H1 (cell line): ENCODE measurements at regions not wholly inside any gene's neighbourhood (a gene's known extent, or its start where the extent isn't known, plus 50 kb on each side); places are given as distances from the start of the nearest gene placed in this dataset.

Experiments
- CBX8 ChIP-seq: fragments of 300-800, 300-1000 bp; sonication (generic); IDR thresholded peaks from 2 replicates; pipeline ENCODE4 v1.7.1; 2016; ENCODE audit warnings: low read depth, low read length, borderline replicate concordance
- SIN3A ChIP-seq, 2 experiments: IDR thresholded peaks in 1 of 2; conservative IDR thresholded peaks in 1 of 2; 2 replicates each; pipeline ENCODE4 v1.6.1; 2011 to 2012; ENCODE audit warnings: low read length in 2 of 2, improper control_type of control experiment in 1 of 2, low read depth in 1 of 2, mild to moderate bottlenecking in 1 of 2
- TF ChIP-seq, protein P1 (sequence below), 3 experiments: IDR thresholded peaks; 1 replicate in 2 of 3; 2 replicates in 1 of 3; pipeline versions ENCODE4 v1.5.1 to v1.6.1; 2011; ENCODE audit warnings: low read length in 3 of 3, mild to moderate bottlenecking in 3 of 3, inconsistent platforms in 2 of 3, low read depth in 1 of 3, moderate library complexity in 1 of 3; ENCODE audit not compliant: insufficient read depth in 1 of 3; ENCODE audit errors: control extremely low read depth in 1 of 3

DNA sequence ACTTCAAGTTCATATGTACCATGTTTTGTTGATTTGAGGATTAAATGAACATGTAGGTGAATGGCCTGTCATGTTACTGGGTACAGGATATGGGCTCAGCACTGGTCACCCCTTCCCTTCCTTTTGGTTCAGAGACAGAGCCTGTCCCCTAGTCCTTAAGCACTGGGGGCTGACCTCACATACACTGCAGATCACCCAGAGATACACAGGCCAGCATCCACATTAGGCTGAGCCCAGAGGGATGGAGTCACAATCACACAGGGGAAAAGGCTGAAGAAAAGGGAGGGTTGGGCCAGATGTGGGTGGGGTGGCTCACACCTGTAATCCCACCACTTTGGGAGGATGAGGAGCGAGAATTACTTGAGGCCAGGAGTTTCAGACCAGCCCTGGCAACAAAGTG lies 62.3 kb downstream of the IGLL5 start (continued):
- TF ChIP-seq, protein P1, sequence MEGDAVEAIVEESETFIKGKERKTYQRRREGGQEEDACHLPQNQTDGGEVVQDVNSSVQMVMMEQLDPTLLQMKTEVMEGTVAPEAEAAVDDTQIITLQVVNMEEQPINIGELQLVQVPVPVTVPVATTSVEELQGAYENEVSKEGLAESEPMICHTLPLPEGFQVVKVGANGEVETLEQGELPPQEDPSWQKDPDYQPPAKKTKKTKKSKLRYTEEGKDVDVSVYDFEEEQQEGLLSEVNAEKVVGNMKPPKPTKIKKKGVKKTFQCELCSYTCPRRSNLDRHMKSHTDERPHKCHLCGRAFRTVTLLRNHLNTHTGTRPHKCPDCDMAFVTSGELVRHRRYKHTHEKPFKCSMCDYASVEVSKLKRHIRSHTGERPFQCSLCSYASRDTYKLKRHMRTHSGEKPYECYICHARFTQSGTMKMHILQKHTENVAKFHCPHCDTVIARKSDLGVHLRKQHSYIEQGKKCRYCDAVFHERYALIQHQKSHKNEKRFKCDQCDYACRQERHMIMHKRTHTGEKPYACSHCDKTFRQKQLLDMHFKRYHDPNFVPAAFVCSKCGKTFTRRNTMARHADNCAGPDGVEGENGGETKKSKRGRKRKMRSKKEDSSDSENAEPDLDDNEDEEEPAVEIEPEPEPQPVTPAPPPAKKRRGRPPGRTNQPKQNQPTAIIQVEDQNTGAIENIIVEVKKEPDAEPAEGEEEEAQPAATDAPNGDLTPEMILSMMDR (IDR thresholded peaks at IDR 0.05; ENCODE audit: control extremely low read depth in 1 of 3, insufficient read depth in 1 of 3, low read depth in 1 of 3, low read length in 3 of 3) = no peak
- TF ChIP-seq SIN3A (conservative IDR thresholded peaks at IDR 0.05 in 1 of 2, IDR thresholded peaks at IDR 0.05 in 1 of 2; ENCODE audit: low read depth in 1 of 2, low read length in 2 of 2) (no peak), CBX8 (no peak)
